ENCODE measurements at regions not wholly inside any gene's neighbourhood (a gene's known extent, or its start where the extent isn't known, plus 50 kb on each side); places are given as distances from the start of the nearest gene placed in this dataset.

- TF ChIP-seq CTCF (IDR thresholded peaks at IDR 0.05; ENCODE audit: low read depth, low read length, missing input control) (no peak), RAD21 (IDR thresholded peaks at IDR 0.05) (no peak)
Observed at GRCh38 chr1:148357037-148357436, 126.1 kb downstream of the PPIAL4G start.

Measured in liver (tissue), 3 donors.